DND-41 (cell line): ENCODE measurements at regions not wholly inside any gene's neighbourhood (a gene's known extent, or its start where the extent isn't known, plus 50 kb on each side); places are given as distances from the start of the nearest gene placed in this dataset.

ENCODE experiments used
- EZH2 ChIP-seq: IDR thresholded peaks from 3 replicates; pipeline ENCODE4 v1.6.1; 2012; ENCODE audit warnings: borderline replicate concordance, low read depth, mild to moderate bottlenecking, moderate library complexity, low read length, inconsistent platforms; ENCODE audit not compliant: severe bottlenecking
- TF ChIP-seq, protein P1 (sequence below): IDR thresholded peaks from 2 replicates; pipeline ENCODE4 v1.5.1; 2012; ENCODE audit warnings: borderline replicate concordance, low read length, moderate library complexity, mild to moderate bottlenecking; ENCODE audit not compliant: poor library complexity, severe bottlenecking; ENCODE audit errors: extremely low read depth

DNA sequence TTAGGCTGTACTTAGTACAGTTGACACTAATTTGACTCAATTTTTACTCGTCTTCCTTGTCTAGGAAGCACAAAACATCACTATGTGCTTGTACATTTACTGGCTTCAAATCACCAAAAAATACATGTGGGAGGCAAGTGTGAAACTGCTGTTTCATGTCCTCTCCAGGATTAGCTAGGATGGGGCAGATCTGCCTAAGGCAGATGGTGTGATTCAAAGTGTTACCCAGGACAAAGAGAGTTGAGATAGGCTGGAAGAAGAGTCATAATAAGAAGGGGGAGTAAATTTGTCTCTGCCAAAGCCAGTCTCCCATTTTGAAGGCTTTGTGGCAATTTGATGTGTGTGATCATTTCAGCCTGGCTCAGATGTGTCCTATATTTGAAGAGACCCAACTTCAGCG is 821.6 kb upstream of the ZEB2 start:
- no peak for TF ChIP-seq EZH2
- TF ChIP-seq, protein P1, sequence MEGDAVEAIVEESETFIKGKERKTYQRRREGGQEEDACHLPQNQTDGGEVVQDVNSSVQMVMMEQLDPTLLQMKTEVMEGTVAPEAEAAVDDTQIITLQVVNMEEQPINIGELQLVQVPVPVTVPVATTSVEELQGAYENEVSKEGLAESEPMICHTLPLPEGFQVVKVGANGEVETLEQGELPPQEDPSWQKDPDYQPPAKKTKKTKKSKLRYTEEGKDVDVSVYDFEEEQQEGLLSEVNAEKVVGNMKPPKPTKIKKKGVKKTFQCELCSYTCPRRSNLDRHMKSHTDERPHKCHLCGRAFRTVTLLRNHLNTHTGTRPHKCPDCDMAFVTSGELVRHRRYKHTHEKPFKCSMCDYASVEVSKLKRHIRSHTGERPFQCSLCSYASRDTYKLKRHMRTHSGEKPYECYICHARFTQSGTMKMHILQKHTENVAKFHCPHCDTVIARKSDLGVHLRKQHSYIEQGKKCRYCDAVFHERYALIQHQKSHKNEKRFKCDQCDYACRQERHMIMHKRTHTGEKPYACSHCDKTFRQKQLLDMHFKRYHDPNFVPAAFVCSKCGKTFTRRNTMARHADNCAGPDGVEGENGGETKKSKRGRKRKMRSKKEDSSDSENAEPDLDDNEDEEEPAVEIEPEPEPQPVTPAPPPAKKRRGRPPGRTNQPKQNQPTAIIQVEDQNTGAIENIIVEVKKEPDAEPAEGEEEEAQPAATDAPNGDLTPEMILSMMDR: no peak
